SK-N-SH (cell line): ENCODE measurements at regions not wholly inside any gene's neighbourhood (a gene's known extent, or its start where the extent isn't known, plus 50 kb on each side); places are given as distances from the start of the nearest gene placed in this dataset.

Source experiments
- CTCF ChIP-seq: fragments of 200-600 bp; sonication (generic); IDR thresholded peaks from 2 replicates; pipeline ENCODE4 v1.6.1; 2017; ENCODE audit warnings: antibody characterized with exemption, mild to moderate bottlenecking, moderate library complexity
- FOXM1 ChIP-seq: IDR thresholded peaks from 2 replicates; pipeline ENCODE4 v1.4.0; 2012; ENCODE audit warnings: low read depth, mild to moderate bottlenecking
- POLR2AphosphoS5 ChIP-seq: IDR thresholded peaks from 2 replicates; pipeline ENCODE4 v1.6.1; 2012; ENCODE audit warnings: low read depth, low read length
- YY1 ChIP-seq: IDR thresholded peaks from 2 replicates; pipeline ENCODE4 v1.4.0; 2012; ENCODE audit warnings: low read depth, mild to moderate bottlenecking

- no peak for TF ChIP-seq FOXM1
- TF ChIP-seq CTCF: no peak
- no peak for TF ChIP-seq YY1
- TF ChIP-seq POLR2AphosphoS5: no peak
Observed at GRCh38 chr21:23690316-23690715, 1917.0 kb downstream of the MRPL39 start.
